IPS-NIHi7 (cell line): ENCODE measurements at regions not wholly inside any gene's neighbourhood (a gene's known extent, or its start where the extent isn't known, plus 50 kb on each side); places are given as distances from the start of the nearest gene placed in this dataset.
A peak's percentile ranks its signal among the peaks of the same experiment; 100 is the strongest.

Experiments used
- DNase-seq: peaks from one replicate; pipeline ENCODE4 v3.0.0; 2012; ENCODE audit warnings: mixed read lengths; ENCODE audit errors: extremely low spot score

- DNase-seq: no peak
Measured at GRCh38 chr7:110564246-110564645, 526.7 kb upstream of the LRRN3 start.

DNA sequence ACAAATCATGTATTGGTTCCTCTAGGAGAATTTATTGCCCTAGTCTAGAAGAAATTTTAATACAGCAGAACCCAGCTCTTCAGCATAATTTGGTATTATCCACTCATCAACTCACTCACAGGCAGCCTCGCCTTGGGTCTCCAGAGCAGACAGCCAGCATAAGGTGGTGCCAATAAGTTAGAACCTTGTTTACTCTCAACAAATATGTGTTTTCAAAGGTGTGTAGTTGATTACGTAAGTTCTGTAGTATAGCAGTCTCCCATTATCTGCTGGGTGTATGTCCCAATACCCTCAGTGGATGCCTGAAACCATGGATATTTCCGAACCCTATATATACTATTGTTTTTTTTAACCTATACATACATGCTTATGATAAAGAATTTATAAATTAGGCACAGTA is 522.5 kb upstream of the LRRN3 start:
- no peak for DNase-seq

- DNase-seq: no peak
Measured at GRCh38 chr7:110568932-110569331, 522.0 kb upstream of the LRRN3 start.

- no peak for DNase-seq
Measured at GRCh38 chr7:110569486-110570205, 521.3 kb upstream of the LRRN3 start.

DNA sequence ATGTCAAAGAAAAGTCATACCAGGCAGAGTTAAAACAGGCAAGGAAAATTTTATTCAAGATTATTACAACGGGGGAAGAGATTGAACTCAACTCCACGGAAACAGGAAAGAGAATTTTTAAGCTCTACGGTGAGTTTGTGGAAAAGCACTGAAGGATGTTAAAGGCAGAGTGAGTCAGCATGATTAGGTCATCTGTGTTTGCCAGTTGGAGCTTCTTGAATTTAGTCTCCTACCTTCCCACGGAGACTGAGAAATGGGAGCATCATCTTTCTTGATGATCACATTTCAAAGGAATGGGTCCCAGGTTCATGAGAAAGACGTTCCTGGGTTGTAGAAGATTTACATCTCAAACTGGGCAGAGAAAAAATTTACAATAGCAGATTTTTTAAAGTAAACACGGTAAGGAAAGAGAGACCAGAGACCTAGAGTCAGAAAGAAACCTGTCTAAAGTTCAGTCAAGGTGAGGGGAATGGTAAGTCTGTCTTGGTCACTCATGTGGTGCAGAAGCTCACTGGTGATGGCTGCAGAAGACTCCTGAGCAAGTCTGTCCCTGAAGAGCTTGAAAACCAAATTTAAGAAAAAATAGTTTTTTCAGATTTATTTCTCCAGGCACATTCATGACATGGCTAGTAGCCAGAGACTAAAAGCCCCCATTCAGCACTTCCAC is 516.9 kb upstream of the LRRN3 start:
- peak; percentile 14 for DNase-seq

GRCh38 chr7:110587294-110587693 is 503.6 kb upstream of the LRRN3 start:
- DNase-seq: no peak

- DNase-seq: peak; percentile 49
Measured at GRCh38 chr7:110590415-110590814, 500.5 kb upstream of the LRRN3 start.

DNA sequence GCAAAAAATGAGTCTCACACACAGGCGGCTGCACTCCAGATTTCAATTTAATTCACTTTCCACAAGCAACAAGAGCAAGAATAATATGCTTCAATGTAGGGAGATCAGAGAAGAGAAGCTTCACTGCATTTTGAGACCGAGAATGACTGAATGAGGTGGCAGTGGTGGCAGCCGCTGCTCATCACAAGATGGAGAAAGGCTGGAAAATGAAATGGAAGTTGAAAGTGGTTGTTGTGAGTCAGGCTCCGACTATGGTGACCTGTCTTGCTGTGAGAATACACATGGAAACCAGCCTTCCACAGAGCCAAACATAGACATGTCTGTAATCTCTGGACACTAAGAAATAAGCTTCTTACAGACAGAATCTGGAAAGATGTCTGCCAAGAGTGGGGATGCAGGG is 499.6 kb upstream of the LRRN3 start:
- no peak for DNase-seq

GRCh38 chr7:110592557-110592956 is 498.4 kb upstream of the LRRN3 start:
- DNase-seq: no peak

- no peak for DNase-seq
Measured at GRCh38 chr7:110593355-110593754, 497.6 kb upstream of the LRRN3 start.

DNA sequence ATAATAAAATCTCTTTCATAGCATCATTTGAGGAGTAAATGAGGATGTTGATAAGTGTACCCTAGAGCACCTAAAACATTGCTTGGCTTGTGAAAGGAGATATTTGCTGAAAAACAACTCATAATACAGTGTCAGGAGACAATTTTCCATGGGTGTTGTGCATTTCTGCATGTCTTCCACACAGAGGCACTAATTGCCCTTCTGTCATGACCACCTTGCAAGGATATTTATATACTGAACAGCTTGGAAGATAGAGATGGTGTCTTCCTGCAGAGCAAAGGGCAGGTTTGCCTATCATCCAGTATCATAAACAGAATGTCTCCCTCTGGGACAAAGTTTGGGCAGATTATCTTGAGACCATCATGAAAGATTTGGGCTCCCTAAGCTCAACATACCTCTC is 495.2 kb upstream of the LRRN3 start:
- DNase-seq: no peak

GRCh38 chr7:110600956-110601355 is 490.0 kb upstream of the LRRN3 start:
- no peak for DNase-seq

GRCh38 chr7:110601710-110602109 is 489.2 kb upstream of the LRRN3 start:
- no peak for DNase-seq

GRCh38 chr7:110604206-110604605 is 486.7 kb upstream of the LRRN3 start:
- no peak for DNase-seq

GRCh38 chr7:110604885-110605284 is 486.0 kb upstream of the LRRN3 start:
- DNase-seq: no peak

DNA sequence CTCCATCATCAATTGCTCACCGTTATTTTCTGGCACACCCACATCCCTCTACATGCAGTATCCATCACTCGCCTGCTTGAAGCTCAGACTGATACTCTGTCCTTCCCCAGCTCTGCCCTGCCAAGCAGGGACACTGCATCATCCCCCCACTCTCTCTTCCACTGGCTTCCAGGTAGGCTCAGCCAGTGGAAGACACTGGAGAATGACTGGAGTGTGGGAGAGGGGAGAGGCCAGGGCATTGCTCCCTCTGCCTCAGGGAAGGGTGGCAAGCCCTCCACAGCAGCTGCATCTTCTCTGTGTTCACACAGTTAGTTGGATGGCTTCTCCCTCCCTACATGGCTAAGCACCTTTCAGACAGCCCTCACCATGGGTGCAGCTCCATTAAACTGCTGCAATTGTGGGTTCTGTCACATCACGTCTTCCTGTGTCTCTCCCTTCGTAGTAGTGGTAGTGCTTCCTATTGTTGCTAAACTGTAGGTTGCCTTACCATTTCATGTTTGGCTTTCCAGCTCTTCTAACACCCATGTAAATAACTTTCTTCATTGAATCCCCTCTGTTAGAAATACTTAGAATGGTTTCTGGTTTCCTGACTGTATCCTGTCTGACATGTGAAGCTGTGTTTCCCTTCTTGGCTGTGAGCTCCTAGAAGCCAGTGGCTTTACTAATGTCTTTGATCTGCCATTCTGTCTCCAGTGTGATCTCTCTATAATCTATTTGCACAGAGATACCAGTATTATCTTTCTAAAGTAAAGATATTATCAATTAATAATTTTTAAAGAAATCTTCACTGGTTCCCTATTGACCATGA is 483.7 kb upstream of the LRRN3 start:
- no peak for DNase-seq

DNA sequence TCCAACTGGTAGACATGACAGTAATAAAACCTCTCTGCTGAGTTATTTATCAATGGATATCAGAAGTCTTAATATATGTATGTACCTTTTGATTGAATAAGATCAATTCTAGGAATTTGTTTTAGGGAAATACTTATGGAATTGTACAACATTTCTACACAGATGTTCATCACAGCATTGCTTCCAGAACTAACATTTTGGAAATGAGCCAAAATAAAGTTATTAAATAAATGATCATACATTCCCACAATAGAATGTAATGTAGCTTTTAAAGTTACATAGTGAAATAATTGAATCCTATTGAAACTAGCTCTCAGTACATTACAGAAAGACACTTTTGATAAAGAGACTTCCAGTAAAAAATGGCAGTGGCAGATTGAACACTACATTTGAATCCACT is 481.6 kb upstream of the LRRN3 start:
- no peak for DNase-seq

DNA sequence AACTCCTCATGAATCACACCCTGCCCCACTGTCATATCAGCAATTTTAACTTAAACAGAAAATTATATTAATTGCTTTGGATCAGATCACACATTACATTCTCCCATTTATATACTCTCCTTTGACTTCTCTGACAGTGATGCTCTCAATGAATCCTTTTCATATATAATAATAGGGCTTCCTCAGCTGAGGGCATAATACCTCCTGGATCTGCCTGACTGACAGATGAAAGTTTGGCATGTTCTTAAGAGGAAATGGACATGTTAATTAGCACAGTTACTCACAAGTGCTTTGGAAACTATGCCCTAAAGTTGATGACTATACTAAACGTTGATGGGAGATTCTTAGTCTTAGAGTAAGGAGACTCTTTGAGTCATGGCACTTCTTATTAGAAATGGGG is 478.2 kb upstream of the LRRN3 start:
- no peak for DNase-seq
